Vagina (tissue), 2 donors: ENCODE measurements at regions not wholly inside any gene's neighbourhood (a gene's known extent, or its start where the extent isn't known, plus 50 kb on each side); places are given as distances from the start of the nearest gene placed in this dataset.
"Not testable (repeated sequence)": the region's sequence is repeated elsewhere in the genome, so short reads cannot be mapped to it uniquely, and the experiment has no call there.

ENCODE experiments used
- DNase-seq, 2 donors: peaks; one replicate each; pipeline ENCODE4 v3.0.0-alpha.2; 2017; ENCODE audit errors: extremely low spot score in 2 of 2
- H3K27ac ChIP-seq: fragments of 200-600 bp; sonication (generic); one replicate; pipeline ENCODE4 v1.5.1; 2019
- H3K27me3 ChIP-seq: fragments of 200-600 bp; sonication (generic); one replicate; pipeline ENCODE4 v1.5.1; 2019
- H3K36me3 ChIP-seq, 2 donors: fragments of 200-600 bp; sonication (generic); one replicate each; pipeline ENCODE4 v1.5.1; 2017 to 2019
- H3K4me1 ChIP-seq: fragments of 200-600 bp; sonication (generic); one replicate; pipeline ENCODE4 v1.5.1; 2019
- H3K4me3 ChIP-seq, 2 donors: fragments of 200-600 bp; sonication (generic); 1 replicate in 1 of 2; 2 replicates in 1 of 2; pipeline ENCODE4 v1.5.1; 2016 to 2019
- H3K9me3 ChIP-seq: fragments of 200-600 bp; sonication (generic); one replicate; pipeline ENCODE4 v1.5.1; 2019
- CTCF ChIP-seq, 3 experiments: fragments of 450-650 bp in 2 of 3; fragments of 200-600 bp in 1 of 3; sonication (generic) in 1 of 3; IDR thresholded peaks; one replicate each; pipeline ENCODE4 v1.5.1; 2017 to 2019; ENCODE audit warnings: antibody characterized with exemption in 3 of 3, mild to moderate bottlenecking in 2 of 3, moderate library complexity in 2 of 3
- POLR2A ChIP-seq, 2 donors: fragments of 450-650 bp; IDR thresholded peaks; one replicate each; pipeline ENCODE4 v1.6.1; 2017; ENCODE audit warnings: antibody characterized with exemption in 2 of 2, mild to moderate bottlenecking in 2 of 2, moderate library complexity in 2 of 2
- POLR2AphosphoS5 ChIP-seq, 2 donors: sonication (generic); formaldehyde crosslinking; IDR thresholded peaks; one replicate each; pipeline ENCODE4 v1.9.0; 2017; ENCODE audit warnings: antibody characterized with exemption in 2 of 2, mild to moderate bottlenecking in 2 of 2, low read depth in 1 of 2; ENCODE audit not compliant: insufficient read depth in 1 of 2
- intact Hi-C: fragments of 100-400 bp; cut with DNase I; formaldehyde crosslinking; loops from one replicate; pipeline ENCODE4 v1.15.1; 2023

- Histone ChIP-seq H3K27me3 (no peaks in the 10 kb centered on the region), H3K27ac (no peak overlapping the region), H3K9me3 (no peaks in the 10 kb centered on the region), H3K4me3 (no peak overlapping the region), H3K36me3 (no peaks in the 10 kb centered on the region), H3K4me1 (no peaks in the 10 kb centered on the region)
- no peak for TF ChIP-seq POLR2AphosphoS5 (IDR thresholded peaks at IDR 0.05; ENCODE audit: insufficient read depth in 1 of 2, low read depth in 1 of 2)
- TF ChIP-seq CTCF (IDR thresholded peaks at IDR 0.05), result no peak
- no peak for TF ChIP-seq POLR2A (IDR thresholded peaks at IDR 0.05)
- intact Hi-C loops, result no loop called here
- DNase-seq, result no peak
Observed at GRCh38 chr5:99586878-99587277, 658.1 kb upstream of the CHD1 start.

- DNase-seq, H3K9me3 ChIP-seq, H3K4me3 ChIP-seq, intact Hi-C loops, H3K36me3 ChIP-seq, H3K27me3 ChIP-seq, H3K4me1 ChIP-seq, H3K27ac ChIP-seq: not testable (repeated sequence)
Observed at GRCh38 chr5:99581204-99581603, 652.4 kb upstream of the CHD1 start.

DNA sequence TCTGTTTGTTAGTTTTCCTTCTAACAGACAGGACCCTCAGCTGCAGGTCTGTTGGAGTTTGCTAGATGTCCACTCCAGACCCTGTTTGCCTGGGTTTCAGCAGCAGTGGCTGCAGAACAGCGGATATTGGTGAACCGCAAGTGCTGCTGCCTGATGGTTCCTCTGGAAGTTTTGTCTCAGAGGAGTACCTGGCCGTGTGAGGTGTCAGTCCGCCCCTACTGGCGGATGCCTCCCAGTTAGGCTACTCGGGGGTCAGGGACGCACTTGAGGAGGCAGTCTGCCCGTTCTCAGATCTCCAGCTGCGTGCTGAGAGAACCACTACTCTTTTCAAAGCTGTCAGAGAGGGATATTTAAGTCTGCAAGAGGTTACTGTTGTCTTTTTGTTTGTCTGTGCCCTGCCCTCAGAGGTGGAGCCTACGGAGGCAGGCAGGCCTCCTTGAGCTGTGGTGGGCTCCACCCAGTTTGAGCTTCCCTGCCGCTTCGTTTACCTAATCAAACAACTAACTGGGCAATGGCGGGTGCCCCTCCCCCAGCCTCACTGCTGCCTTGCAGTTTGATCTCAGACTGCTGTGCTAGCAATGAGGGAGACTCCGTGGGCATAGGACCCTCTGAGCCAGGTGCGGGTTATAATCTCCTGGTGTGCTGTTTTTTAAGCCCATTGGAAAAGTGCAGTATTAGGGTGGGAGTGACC, 634.3 kb upstream of the CHD1 start:
- H3K36me3 ChIP-seq, H3K9me3 ChIP-seq, DNase-seq, H3K4me3 ChIP-seq, intact Hi-C loops, H3K27me3 ChIP-seq, H3K27ac ChIP-seq, H3K4me1 ChIP-seq: not testable (repeated sequence)

- TF ChIP-seq CTCF (IDR thresholded peaks at IDR 0.05), result no peak
- no peak for TF ChIP-seq POLR2AphosphoS5 (IDR thresholded peaks at IDR 0.05; ENCODE audit: insufficient read depth in 1 of 2, low read depth in 1 of 2)
- TF ChIP-seq POLR2A (IDR thresholded peaks at IDR 0.05), result no peak
- H3K4me3 ChIP-seq, result no peak overlapping the region
- H3K27ac ChIP-seq, result no peak overlapping the region
- H3K4me1 ChIP-seq, result no peaks in the 10 kb centered on the region
- H3K36me3 ChIP-seq, result no peaks in the 10 kb centered on the region
- H3K27me3 ChIP-seq, result no peaks in the 10 kb centered on the region
- DNase-seq, result no peak
- intact Hi-C loops, result no loop called here
- no peaks in the 10 kb centered on the region for H3K9me3 ChIP-seq
Observed at GRCh38 chr5:99553211-99553810, 624.5 kb upstream of the CHD1 start.

DNA sequence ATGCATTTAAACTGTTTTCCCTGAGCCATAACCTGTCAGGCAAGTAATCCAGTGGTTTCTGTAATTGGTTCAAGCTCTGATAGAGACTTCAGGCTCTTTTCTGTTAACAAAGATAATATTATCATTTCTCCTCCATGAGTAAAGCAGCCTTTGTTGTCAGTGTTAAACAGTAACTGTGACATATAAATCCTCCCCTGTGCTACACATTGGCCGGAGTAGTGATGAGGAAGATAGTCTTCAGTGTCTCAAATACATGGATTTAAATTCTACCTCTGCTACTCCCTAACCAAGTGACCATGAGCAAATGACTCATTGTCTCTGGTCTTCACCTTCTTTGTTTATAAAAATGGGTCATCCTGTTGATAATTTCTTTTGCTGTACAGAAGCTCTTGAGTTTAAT, 615.5 kb upstream of the CHD1 start:
- Histone ChIP-seq H3K4me3 (no peak overlapping the region), H3K9me3 (no peaks in the 10 kb centered on the region), H3K27me3 (no peaks in the 10 kb centered on the region), H3K4me1 (no peaks in the 10 kb centered on the region), H3K36me3 (no peaks in the 10 kb centered on the region), H3K27ac (no peak overlapping the region)
- DNase-seq, result no peak
- intact Hi-C loops, result no loop called here
- TF ChIP-seq POLR2AphosphoS5 (IDR thresholded peaks at IDR 0.05; ENCODE audit: insufficient read depth in 1 of 2, low read depth in 1 of 2) (no peak), POLR2A (IDR thresholded peaks at IDR 0.05) (no peak), CTCF (IDR thresholded peaks at IDR 0.05) (no peak)

- no peaks in the 10 kb centered on the region for H3K9me3 ChIP-seq
- no peak overlapping the region for H3K27ac ChIP-seq
- intact Hi-C loops, result no loop called here
- H3K36me3 ChIP-seq, result no peaks in the 10 kb centered on the region
- TF ChIP-seq POLR2AphosphoS5 (IDR thresholded peaks at IDR 0.05; ENCODE audit: insufficient read depth in 1 of 2, low read depth in 1 of 2) (no peak), POLR2A (IDR thresholded peaks at IDR 0.05) (no peak), CTCF (IDR thresholded peaks at IDR 0.05) (no peak)
- H3K27me3 ChIP-seq, result no peaks in the 10 kb centered on the region
- H3K4me1 ChIP-seq, result no peaks in the 10 kb centered on the region
- no peak overlapping the region for H3K4me3 ChIP-seq
- DNase-seq, result no peak
Observed at GRCh38 chr5:99543841-99544240, 615.0 kb upstream of the CHD1 start.

DNA sequence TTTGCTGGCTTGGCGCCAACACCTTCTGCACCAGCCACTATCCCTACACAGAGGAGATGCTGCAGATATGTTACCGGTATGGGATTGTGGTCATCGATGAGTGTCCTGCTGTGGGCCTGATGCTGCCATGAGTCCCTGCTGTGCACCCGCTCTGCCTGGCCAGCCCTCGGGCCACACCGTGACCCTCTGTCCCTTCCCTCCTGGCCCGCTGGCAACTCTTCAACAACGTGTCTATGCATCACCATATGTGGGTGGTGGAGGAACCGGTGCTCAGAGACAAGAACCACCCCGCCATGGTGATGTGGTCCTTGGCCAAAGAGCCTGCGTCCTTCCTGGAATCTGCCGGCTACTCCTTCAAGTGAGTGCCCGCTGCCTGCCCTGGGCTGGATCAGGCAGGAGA, 605.4 kb upstream of the CHD1 start:
- H3K27me3 ChIP-seq, H3K36me3 ChIP-seq, H3K9me3 ChIP-seq, DNase-seq, H3K4me1 ChIP-seq, H3K27ac ChIP-seq, intact Hi-C loops, H3K4me3 ChIP-seq: not testable (repeated sequence)

- H3K27ac ChIP-seq, H3K9me3 ChIP-seq, intact Hi-C loops, H3K4me3 ChIP-seq, DNase-seq, H3K36me3 ChIP-seq, H3K27me3 ChIP-seq, H3K4me1 ChIP-seq: not testable (repeated sequence)
Observed at GRCh38 chr5:99521666-99522065, 592.9 kb upstream of the CHD1 start.

- H3K27ac ChIP-seq, H3K4me1 ChIP-seq, H3K36me3 ChIP-seq, H3K27me3 ChIP-seq, intact Hi-C loops, DNase-seq, H3K4me3 ChIP-seq, H3K9me3 ChIP-seq: not testable (repeated sequence)
Observed at GRCh38 chr5:99515864-99516490, 587.2 kb upstream of the CHD1 start.
